ENCODE measurements at regions not wholly inside any gene's neighbourhood (a gene's known extent, or its start where the extent isn't known, plus 50 kb on each side); places are given as distances from the start of the nearest gene placed in this dataset.

- peak; percentile 64 for DNase-seq (ENCODE audit: low spot score)
These were observed 103.9 kb upstream of the MYL2 start for GRCh38 chr12:111024205-111024801.

GRCh38 chr12:111022386-111022785 lies 102.0 kb upstream of the MYL2 start:
- DNase-seq (ENCODE audit: low spot score) = no peak

- DNase-seq (ENCODE audit: low spot score) = no peak
These were observed 94.2 kb upstream of the MYL2 start for GRCh38 chr12:111014547-111014946.

- no peak for DNase-seq (ENCODE audit: low spot score)
These were observed 92.5 kb upstream of the MYL2 start for GRCh38 chr12:111012918-111013317.

GRCh38 chr12:111011999-111012600 lies 91.7 kb upstream of the MYL2 start:
- no peak for DNase-seq (ENCODE audit: low spot score)

- no peak for DNase-seq (ENCODE audit: low spot score)
These were observed 90.7 kb upstream of the MYL2 start for GRCh38 chr12:111010916-111011657.

GRCh38 chr12:111010061-111010460 lies 89.7 kb upstream of the MYL2 start:
- no peak for DNase-seq (ENCODE audit: low spot score)

DNA sequence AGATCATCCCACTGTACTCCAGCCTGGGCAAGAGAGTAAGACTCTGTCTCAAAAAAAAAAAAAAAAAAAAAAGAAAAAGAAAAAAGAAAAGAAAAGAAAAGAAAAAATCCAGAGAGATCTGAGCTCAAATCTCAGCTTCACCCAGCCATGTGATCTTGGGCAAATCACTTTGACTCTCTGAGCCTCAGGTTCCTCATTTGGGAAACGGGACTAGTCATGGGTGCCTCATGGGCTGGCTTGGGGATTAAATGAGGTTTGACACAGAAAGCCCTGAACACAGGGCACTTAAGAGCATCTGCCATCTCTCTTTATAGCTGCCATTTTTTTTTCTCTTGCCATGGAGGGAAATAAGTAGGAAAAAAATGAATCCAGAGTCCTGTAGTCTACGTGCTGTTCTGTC lies 86.2 kb upstream of the MYL2 start:
- DNase-seq (ENCODE audit: low spot score) = no peak

- no peak for DNase-seq (ENCODE audit: low spot score)
These were observed 78.6 kb upstream of the MYL2 start for GRCh38 chr12:110998971-110999370.

DNA sequence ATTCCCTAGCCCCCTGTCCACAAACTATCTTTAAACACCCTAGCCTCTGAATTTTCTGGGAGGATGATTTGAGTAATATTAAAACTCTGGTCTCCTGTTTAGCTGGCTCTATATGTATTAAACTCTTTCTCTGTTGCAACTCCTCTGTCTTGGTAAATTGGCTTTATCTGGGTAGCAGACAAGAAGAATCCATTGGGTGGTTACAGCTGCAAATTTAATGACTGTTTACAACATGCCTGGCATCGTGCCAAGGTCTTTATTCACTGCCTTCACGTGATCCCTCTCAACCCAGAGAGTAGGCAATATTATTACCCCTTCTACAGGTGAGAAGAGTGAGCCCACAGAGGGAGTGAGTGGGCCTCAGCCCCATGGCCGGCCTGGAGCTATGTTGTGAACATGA lies 77.8 kb upstream of the MYL2 start:
- no peak for DNase-seq (ENCODE audit: low spot score)

DNA sequence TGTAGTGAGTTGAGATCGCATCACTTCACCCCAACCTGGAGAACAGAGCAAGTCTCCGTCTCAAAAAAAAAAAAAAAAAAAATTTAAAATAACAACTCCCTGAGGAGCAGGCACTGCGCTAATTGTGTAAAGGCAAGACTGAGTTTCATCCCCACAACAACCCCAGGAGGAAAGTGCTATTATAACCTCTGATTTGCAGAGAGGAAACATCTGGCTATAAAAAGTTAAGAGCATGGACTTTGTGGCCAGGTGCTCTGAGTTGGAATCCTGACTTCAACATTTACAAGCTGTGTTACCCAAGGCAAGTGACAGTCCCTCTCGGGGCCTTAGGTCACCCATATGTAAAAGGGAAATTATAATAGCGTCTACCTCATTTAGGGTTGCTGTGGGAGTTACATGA lies 76.0 kb upstream of the MYL2 start:
- no peak for DNase-seq (ENCODE audit: low spot score)

GRCh38 chr12:110995615-110996014 lies 75.2 kb upstream of the MYL2 start:
- DNase-seq (ENCODE audit: low spot score) = no peak

DNA sequence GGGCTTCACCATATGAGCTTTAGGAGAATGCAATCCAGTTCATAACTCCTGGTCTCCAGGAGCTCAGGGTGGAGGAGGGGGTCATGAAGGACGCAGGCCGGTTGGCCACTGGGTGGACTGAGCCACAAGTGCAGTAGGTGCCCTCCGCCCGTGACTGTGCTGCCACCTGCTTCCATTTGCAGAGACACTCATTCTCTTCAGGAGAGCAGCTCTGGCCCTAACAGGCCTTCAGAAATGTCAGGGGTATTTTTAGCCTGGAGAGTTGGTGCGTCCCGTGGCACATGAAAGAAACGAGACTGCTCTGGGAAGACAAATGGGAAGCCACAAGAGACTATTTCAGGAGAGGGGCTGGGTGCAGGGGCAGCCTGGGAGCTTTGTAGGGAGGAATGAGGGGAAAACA lies 74.6 kb upstream of the MYL2 start:
- no peak for DNase-seq (ENCODE audit: low spot score)

DNA sequence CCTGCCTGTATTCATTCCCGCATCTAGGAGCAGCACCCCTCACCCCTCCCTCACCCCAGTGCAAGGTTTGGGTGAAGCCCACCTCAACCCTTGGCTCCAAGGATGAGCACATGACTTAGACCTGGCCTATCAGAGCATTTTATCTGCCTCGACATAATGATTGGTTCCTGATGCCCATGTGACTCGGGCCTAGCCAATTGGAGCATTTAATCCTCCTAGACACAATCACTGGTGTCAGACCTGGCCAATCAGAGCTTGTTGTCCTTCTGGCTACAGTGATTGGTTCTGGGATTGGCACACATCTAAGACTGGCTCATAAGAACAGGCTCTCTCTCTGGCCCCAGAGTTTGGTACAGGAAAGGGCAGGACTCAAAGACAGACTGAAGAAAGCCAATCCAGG lies 73.1 kb upstream of the MYL2 start:
- no peak for DNase-seq (ENCODE audit: low spot score)

DNA sequence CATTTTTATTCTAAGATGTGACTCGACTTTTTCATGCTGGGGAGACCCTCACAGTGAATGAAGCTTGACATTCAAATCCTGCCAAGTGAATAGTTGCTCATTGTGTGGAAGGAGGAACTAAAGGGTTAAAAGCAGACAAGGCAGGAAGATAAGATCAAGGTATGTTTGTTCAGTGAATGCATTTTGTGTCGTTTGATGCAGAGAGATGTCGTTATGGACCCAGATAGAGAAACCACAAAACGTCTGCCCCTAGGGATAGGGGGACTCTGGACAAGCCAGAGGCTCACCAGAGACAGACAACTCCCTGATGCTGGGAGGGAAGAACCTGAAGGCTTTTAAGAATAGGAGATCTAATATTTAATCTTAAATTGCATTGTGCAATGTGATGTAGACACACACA lies 72.5 kb upstream of the MYL2 start:
- DNase-seq (ENCODE audit: low spot score) = no peak

DNA sequence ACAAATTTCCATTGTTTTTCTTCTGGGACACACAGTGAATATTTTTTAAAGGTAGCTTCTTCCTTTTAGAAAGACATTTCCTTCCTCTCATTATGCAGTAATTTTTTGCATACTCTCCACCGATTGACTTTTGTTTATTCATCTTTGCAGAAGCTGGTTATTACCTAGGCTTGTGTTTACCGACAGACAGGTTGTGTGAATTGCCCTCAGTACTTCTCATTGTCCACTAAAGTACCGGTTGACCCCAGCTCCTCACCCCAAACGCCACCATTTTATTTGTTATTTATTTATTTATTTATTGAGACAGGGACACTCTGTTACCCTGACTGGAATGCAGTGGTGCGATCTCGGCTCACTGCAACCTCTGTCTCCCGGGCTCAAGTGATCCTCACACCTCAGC lies 63.4 kb upstream of the MYL2 start:
- no peak for DNase-seq (ENCODE audit: low spot score)

GRCh38 chr12:110972866-110973265 lies 52.5 kb upstream of the MYL2 start:
- DNase-seq (ENCODE audit: low spot score) = no peak

DNA sequence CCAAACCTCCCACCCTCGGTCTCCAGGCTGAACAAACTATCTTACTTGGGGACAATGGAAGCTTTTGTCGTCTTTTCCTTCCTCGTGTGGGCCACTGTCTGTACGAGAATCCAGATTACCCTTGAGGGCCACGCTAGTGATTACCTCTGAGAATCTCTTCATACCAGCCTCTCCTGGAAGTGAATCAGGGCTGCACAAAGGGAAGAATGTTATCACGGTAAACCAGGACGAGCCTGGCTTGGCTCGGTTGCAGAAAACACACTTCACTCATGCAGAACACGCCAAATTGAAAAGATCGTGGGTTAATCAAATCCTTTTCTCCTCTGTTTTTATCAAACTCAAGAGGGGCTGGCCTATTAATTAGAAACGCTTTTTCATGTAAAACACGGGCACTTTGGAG lies 51.6 kb upstream of the MYL2 start:
- no peak for DNase-seq (ENCODE audit: low spot score)

DNA sequence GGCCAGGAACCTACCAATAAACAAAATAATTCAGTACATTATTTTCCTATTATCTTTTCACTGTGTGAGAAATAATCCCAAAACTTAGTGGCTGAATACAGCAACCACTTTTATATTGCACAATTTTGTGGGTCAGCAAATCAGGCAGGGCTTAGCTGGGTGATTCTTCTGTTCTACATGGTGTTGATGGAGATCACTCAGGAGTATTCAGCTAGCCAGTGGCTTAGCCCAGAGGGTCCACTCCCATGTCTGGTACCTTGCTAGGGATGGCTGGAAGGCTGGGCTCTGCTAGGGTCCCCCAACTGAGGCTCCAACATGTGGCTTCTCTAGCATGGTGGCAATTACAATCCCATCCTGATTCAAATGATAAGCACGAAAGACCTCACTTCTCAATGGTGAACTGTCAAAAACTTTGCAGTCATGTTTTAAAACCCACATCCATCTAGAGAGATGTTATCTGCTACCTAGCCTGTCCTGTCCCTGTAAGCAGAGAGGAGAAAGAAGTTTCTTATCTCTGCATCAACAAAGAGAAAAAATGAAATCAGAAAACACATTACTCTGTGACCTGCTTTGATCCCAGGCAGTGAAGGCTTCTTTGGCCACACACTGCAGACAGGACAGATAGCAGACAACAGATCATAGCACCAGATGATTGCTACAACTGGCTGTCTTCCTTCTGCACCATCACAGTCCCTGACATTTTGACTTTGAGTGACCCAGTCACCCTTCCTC lies 51.0 kb upstream of the MYL2 start:
- no peak for DNase-seq (ENCODE audit: low spot score)

All from HT-29 (cell line).